Smooth muscle cell of the brain vasculature (primary cell): ENCODE measurements at regions not wholly inside any gene's neighbourhood (a gene's known extent, or its start where the extent isn't known, plus 50 kb on each side); places are given as distances from the start of the nearest gene placed in this dataset.
"Not testable (repeated sequence)": the region's sequence is repeated elsewhere in the genome, so short reads cannot be mapped to it uniquely, and the experiment has no call there.

Experiments
- DNase-seq: peaks from one replicate; pipeline ENCODE4 v3.0.0-alpha.2; 2012; ENCODE audit warnings: low read depth, low spot score

DNA sequence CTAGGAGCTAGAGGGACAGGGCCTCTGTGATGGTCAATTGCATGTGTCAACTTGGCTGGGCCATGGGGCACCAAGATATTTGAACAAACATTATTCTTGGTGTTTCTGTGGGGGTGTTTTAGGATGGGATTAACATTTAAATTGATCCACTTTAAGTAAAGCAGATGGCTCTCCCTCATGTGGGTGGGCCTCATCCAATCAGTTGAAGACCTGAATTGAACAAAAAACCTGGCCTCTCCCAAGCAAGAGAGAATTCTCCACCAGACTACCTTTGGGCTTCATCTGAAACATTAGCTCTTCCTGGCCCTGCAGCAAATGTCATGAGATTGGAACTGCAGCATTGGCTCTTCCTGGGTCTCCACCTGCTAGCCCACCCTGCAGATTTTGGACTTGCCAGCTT lies 207.1 kb upstream of the ATP6AP2 start:
- no peak for DNase-seq

- DNase-seq, result no peak
Measured at GRCh38 chrX:40373025-40373424, 207.7 kb upstream of the ATP6AP2 start.

- no peak for DNase-seq
Measured at GRCh38 chrX:40371376-40371775, 209.4 kb upstream of the ATP6AP2 start.

- no peak for DNase-seq
Measured at GRCh38 chrX:40368611-40369061, 212.1 kb upstream of the ATP6AP2 start.

DNA sequence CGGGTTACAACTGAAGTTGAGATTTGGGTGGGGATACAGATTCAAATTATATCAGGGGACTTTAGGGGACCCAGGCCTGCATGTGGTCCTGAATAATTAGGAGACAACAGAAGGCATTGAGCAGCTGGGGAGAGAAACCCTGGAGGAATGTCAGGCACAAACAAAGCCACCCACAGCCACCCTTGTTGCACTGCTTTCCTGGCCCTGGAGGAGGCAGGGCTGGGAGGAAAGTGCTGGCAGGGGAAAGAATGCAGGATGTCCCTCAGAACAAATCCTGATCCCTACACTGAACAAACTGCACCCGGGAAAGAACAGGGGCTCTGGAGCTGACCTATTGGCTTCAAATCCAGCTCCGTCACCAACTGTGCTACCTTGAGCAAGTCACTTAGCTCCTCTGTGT lies 214.1 kb upstream of the ATP6AP2 start:
- DNase-seq, result no peak

GRCh38 chrX:40362291-40362690 lies 218.5 kb upstream of the ATP6AP2 start:
- not testable (repeated sequence) for DNase-seq

GRCh38 chrX:40360557-40360956 lies 220.2 kb upstream of the ATP6AP2 start:
- DNase-seq, result no peak

- DNase-seq, result no peak
Measured at GRCh38 chrX:40359593-40359992, 221.2 kb upstream of the ATP6AP2 start.

DNA sequence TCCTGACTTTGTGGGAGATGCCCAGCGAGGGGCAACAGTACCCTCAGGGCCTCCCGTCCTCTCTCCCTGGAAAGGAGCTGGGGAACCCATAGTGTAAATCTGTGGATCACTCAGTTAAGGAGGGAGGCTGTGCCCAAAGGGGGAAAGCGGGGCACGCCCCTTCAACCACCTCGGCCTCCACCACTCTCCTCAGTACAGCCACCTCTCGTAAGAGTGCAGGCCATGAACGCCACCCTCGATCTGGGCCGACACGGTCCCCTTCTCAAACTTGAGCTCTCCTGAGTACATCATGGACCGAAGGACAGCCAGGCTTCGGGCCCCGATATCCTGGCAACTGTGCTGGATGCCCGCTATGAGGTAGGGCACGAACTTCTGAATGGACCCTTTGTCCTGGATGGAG lies 221.8 kb upstream of the ATP6AP2 start:
- DNase-seq, result no peak

- no peak for DNase-seq
Measured at GRCh38 chrX:40349251-40349650, 231.5 kb upstream of the ATP6AP2 start.

DNA sequence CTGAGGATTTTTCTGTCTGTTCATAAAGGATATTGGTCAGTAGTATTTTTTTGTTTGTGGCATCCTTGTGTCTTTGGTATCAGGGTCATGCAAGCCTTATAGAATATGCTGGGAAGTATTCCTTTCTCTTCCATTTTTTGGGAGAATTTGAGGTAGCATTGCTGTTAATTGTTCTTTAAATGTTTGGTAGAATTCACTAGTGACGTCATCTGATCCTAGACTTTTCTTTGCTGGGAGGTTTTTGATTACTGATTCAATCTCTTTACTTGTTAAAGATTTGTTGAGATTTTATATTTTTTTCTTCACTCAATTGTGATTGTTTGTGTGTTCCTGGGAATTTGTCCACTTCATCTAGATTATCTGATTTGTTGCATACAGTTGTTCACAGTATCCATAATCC lies 234.4 kb upstream of the ATP6AP2 start:
- DNase-seq, result no peak

GRCh38 chrX:40343319-40343718 lies 237.5 kb upstream of the ATP6AP2 start:
- no peak for DNase-seq

DNA sequence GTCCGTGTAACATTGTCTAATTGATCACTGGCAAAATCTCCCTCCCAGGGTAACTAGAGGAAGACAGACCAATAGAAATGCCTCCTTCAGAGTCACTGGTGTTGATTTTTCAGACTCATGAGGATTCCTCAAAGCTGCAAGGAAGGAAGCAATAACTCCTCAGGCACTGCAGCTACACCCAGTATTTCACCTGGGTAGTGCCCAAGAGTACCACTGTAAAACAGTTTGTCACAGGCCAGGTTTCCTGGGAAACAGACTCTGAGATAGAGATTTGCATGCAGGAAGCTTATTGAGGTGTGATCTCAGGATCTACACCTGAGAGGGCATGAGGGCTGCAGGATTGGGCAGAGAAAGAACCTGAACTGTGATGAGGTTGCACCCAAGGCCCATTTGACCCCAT lies 240.7 kb upstream of the ATP6AP2 start:
- DNase-seq, result no peak

DNA sequence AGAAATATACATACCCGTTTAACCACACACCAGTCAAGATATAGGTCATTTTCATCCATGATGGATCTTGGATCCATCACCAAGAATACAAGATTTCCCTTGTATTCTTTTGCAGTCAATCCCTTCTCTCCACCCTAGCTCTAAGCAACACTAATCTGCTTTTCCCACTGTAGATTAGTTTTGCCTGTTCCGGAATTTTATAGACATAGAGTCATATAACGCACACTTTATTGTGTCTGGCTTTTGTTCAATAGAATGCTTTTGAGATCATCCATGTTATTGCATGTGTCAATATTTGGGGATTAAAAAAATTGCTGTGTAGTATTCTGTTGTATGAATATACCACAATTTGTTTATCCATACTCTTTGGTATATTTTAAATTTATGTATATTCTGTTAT lies 235.6 kb upstream of the BCOR start:
- DNase-seq, result no peak

DNA sequence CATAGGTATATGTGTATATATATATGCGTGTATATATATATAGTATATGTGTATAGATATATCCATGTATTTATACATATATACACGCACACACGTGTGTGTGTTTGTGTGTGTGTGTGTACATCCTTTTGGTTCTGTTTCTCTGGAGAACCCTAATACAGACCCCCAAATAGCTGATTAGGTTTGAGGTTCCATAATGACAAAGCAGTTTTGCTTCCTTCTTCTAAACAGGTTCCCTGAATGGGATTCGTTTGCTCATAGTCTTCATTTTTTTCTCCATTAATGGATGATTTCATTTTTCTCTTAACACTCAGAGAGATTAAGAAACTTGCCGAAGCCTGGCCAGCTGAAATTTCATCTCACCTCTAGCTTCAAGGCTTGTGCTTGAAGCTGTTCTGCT lies 234.0 kb upstream of the BCOR start:
- DNase-seq, result no peak

DNA sequence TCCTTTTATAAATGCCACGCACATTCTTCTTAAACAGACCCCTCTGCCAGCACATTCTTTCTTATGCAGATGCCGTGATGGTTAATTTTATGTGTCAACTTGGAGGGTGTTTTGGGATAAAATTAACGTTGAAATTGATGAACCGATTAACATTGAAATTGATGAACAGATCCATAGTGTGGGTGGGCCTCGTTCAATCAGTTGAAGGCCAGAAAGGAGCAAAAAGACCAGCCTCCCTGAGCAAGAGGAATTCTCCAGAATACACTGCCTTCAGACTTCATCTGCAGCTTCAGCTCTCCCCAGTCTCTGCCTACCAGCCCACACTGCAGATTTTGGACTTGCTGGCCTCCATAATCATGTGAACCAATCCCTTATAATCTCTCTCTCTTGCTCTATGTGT lies 233.6 kb upstream of the BCOR start:
- DNase-seq, result no peak

DNA sequence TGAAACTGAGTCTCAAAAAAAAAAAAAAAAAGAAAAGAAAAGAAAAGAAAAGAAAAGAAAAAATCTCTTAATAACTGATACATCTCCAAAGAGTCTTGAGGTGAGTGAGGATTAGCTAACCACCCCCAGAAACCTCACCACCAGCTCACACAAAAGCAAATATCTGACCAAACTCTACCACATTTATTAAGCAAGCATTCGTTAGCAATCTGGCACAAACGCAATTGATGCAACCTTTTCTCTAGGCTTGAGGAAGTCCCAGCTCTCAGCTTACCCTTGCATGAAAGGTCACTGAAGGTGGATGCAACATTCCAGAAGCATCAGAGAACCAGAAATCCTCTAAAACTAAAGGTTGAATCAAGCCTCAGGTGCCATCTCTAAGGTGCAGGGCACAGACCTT lies 231.9 kb upstream of the BCOR start:
- DNase-seq, result no peak

GRCh38 chrX:40327085-40327484 lies 229.3 kb upstream of the BCOR start:
- no peak for DNase-seq

GRCh38 chrX:40326186-40326965 lies 228.6 kb upstream of the BCOR start:
- no peak for DNase-seq

DNA sequence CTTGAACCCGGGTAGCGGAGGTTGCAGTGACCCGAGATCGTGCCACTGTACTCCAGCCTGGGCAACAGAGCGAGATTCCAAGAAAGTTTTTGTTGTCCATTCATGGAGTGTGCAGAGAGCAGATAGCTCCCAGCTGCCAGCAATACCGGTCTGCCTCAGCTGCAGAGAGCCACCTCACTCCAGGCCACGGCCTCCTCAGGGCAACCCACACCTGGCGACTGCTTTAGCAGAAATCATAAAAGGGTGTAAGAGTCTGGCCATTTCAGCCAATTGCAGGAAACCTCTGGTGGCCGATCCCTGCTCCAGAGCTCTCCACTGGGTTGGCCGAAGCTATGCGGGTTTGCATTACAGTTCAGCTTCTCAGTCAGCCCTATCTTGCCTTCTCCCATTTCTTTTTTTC lies 227.4 kb upstream of the BCOR start:
- no peak for DNase-seq

DNA sequence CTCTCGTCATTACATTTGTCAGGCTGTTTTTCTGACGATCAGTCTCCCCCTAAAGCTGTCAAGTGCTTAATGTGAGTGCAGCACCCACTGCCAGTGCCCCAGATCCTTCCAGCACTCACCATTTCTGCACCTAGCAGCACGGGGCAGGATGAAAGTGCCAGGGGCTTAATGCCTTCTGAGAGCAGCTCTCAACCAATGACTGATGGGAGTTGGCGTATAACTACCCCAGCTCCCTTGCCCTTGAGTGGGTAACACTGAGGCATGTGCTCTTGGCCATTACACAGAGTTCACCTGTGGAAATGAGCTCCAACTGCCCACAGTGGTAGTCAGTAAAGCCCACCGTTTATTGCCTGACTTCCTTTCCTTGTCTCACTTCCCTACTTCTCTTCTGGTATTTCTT lies 226.2 kb upstream of the BCOR start:
- no peak for DNase-seq

- no peak for DNase-seq
Measured at GRCh38 chrX:40320819-40321218, 223.1 kb upstream of the BCOR start.

DNA sequence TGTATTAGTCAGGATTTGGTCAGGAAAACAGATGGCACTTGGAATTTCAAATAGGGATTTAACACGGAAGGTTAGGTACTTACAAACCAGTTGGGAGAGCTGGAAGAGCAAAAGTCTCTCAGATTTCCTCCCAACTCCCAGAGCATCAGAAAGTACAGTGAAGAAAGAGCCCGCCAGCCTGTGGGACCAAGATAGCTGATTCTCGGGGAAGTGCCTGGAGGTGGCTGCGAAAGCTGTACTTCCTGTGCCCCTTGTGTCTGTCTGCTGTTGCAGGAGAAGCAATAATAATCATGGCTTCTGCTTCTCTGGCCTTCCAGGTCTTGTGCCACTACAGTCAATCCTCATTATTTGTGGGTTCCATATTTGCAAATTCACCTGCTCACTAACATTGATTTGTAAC lies 221.0 kb upstream of the BCOR start:
- no peak for DNase-seq

DNA sequence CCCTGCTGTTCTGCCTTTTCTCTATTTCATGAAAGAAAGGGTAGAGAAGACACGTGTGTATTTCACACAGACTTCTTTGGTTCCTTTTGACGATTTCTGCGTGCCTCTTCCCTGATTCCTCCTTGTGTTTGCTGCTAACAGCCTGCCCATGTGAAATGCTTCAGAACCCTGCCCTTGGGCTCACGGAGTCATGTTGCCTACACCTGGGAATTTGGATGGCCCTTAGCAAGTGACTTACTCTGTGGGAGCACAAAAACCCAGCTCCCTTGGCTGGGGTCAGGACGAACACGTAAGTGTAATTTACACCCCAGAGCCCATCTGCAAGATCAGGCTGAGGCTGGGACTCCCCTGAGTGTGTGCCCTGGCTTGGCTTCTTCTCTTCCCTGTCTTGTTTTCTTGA lies 220.3 kb upstream of the BCOR start:
- no peak for DNase-seq
